HepG2 (cell line): ENCODE measurements at regions not wholly inside any gene's neighbourhood (a gene's known extent, or its start where the extent isn't known, plus 50 kb on each side); places are given as distances from the start of the nearest gene placed in this dataset.
A peak's percentile ranks its signal among the peaks of the same experiment; 100 is the strongest.

Experiments
- FOXP1 ChIP-seq, 2 experiments: fragments of 450-650 bp in 1 of 2; IDR thresholded peaks; 2 replicates each; pipeline ENCODE4 v1.6.1; 2017 to 2018; ENCODE audit warnings: antibody characterized with exemption in 1 of 2
- GTF3A ChIP-seq: sonication (generic); formaldehyde crosslinking; conservative IDR thresholded peaks from 2 replicates; pipeline ENCODE4 v1.4.0; 2020; ENCODE audit warnings: mild to moderate bottlenecking, missing genetic modification reagents
- IRF2 ChIP-seq: IDR thresholded peaks from 2 replicates; pipeline ENCODE4 v1.6.1; 2018; ENCODE audit warnings: missing genetic modification reagents, missing compliant biosample characterization
- MEIS1 ChIP-seq: sonication (generic); formaldehyde crosslinking; IDR thresholded peaks from 2 replicates; pipeline ENCODE4 v1.9.0; 2021; ENCODE audit warnings: mild to moderate bottlenecking, missing genetic modification reagents, moderate library complexity, borderline replicate concordance
- PCBP2 ChIP-seq: fragments of 200-400 bp; formaldehyde crosslinking; optimal IDR thresholded peaks from 2 replicates; pipeline ENCODE3; 2018; ENCODE audit warnings: low read length, low read depth; ENCODE audit not compliant: poor library complexity, severe bottlenecking
- PHF8 ChIP-seq: sonication (generic); formaldehyde crosslinking; IDR thresholded peaks from 2 replicates; pipeline ENCODE4 v1.5.0; 2020; ENCODE audit warnings: missing genetic modification reagents
- RCOR2 ChIP-seq: IDR thresholded peaks from 2 replicates; pipeline ENCODE4 v1.6.1; 2016; ENCODE audit warnings: missing biosample characterization, missing genetic modification reagents
- SALL1 ChIP-seq: sonication (generic); formaldehyde crosslinking; IDR thresholded peaks from 2 replicates; pipeline ENCODE4 v1.8.0; 2022; ENCODE audit warnings: mild to moderate bottlenecking, missing genetic modification reagents
- ZKSCAN8 ChIP-seq: IDR thresholded peaks from 2 replicates; pipeline ENCODE4 v1.6.1; 2016; ENCODE audit warnings: borderline replicate concordance, missing genetic modification reagents, missing compliant biosample characterization
- ZNF12 ChIP-seq: sonication (generic); formaldehyde crosslinking; IDR thresholded peaks from 2 replicates; pipeline ENCODE4 v1.5.0; 2020; ENCODE audit warnings: missing genetic modification reagents
- ZNF557 ChIP-seq: sonication (generic); formaldehyde crosslinking; IDR thresholded peaks from 2 replicates; pipeline ENCODE4 v1.4.0; 2020; ENCODE audit warnings: missing genetic modification reagents
- ZNF878 ChIP-seq: sonication (generic); formaldehyde crosslinking; IDR thresholded peaks from 2 replicates; pipeline ENCODE4 v1.8.1; 2023; ENCODE audit warnings: mild to moderate bottlenecking, missing genetic modification reagents, moderate library complexity
- TF ChIP-seq, protein P1 (sequence below): sonication (generic); formaldehyde crosslinking; IDR thresholded peaks from 2 replicates; pipeline ENCODE4 v1.4.0; 2020; ENCODE audit warnings: missing genetic modification reagents, borderline replicate concordance
- TF ChIP-seq, protein P2 (sequence below): sonication (generic); formaldehyde crosslinking; IDR thresholded peaks from 2 replicates; pipeline ENCODE4 v1.4.0; 2020; ENCODE audit warnings: mild to moderate bottlenecking, missing genetic modification reagents
- TF ChIP-seq, protein P3 (sequence below): IDR thresholded peaks from 2 replicates; pipeline ENCODE4 v1.4.0; 2020; ENCODE audit warnings: mild to moderate bottlenecking, missing genetic modification reagents

DNA sequence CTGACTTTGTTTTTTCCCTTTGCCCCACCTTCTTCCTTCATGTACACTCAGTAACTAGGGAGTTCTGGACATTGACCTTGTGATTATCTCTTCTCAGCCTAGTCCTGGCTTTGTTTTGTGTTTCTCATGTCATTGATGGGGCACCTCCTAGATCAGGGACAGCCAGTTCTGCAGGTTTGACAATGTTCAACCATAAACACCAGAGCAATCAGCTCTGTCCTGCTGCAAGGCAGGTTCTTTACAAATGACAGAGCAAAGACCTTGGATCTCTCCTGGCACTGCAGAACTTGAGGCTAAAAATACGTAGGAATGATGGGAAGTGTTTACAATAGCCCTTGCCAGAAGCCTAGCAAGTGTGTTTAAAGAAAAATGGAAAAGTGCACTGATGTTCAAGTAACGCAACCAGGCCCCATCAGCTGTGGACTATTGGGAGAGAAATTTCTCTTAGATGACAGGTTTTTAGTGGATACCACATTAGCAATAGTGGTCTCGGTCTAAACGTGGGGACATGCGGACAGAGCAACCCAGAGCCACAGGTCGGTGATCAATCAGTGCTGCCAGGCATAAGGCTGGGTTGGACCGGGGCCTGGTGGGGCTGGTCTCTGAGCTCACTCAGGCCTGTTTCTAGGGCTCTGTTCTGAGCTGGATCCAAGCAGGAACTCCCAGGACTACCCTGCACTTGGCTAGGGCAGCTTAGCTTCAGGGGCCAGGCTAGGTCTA is 76.8 kb downstream of the SOWAHC start (continued):
- TF ChIP-seq IRF2 (CRISPR knock-in tag) (peak; percentile 69; the same call in 1 of the 2 replicates), ZNF878 (CRISPR knock-in tag) (peak; percentile 76; the same call in 1 of the 2 replicates), PHF8 (0 out of 2 replicates have a peak, but pooled peaks have one; percentile 1), MEIS1 (peak; percentile 90; the same call in 1 of the 2 replicates), ZNF12 (CRISPR knock-in tag) (peak; percentile 51; the same call in 1 of the 2 replicates), SALL1 (CRISPR knock-in tag) (peak; percentile 88), ZKSCAN8 (CRISPR knock-in tag) (peak; percentile 42; the same call in 1 of the 2 replicates), FOXP1 (IDR thresholded peaks at IDR 0.05) (no peak), FOXP1 (CRISPR knock-in tag; IDR thresholded peaks at IDR 0.05) (peak; percentile 92), ZNF557 (CRISPR knock-in tag) (no peak), PCBP2 (no peak), RCOR2 (peak; percentile 74), GTF3A (CRISPR knock-in tag) (no peak)
- TF ChIP-seq, protein P1, sequence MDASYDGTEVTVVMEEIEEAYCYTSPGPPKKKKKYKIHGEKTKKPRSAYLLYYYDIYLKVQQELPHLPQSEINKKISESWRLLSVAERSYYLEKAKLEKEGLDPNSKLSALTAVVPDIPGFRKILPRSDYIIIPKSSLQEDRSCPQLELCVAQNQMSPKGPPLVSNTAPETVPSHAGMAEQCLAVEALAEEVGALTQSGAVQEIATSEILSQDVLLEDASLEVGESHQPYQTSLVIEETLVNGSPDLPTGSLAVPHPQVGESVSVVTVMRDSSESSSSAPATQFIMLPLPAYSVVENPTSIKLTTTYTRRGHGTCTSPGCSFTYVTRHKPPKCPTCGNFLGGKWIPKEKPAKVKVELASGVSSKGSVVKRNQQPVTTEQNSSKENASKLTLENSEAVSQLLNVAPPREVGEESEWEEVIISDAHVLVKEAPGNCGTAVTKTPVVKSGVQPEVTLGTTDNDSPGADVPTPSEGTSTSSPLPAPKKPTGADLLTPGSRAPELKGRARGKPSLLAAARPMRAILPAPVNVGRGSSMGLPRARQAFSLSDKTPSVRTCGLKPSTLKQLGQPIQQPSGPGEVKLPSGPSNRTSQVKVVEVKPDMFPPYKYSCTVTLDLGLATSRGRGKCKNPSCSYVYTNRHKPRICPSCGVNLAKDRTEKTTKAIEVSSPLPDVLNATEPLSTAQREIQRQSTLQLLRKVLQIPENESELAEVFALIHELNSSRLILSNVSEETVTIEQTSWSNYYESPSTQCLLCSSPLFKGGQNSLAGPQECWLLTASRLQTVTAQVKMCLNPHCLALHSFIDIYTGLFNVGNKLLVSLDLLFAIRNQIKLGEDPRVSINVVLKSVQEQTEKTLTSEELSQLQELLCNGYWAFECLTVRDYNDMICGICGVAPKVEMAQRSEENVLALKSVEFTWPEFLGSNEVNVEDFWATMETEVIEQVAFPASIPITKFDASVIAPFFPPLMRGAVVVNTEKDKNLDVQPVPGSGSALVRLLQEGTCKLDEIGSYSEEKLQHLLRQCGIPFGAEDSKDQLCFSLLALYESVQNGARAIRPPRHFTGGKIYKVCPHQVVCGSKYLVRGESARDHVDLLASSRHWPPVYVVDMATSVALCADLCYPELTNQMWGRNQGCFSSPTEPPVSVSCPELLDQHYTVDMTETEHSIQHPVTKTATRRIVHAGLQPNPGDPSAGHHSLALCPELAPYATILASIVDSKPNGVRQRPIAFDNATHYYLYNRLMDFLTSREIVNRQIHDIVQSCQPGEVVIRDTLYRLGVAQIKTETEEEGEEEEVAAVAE (CRISPR knock-in tag) = peak; percentile 69; the same call in 1 of the 2 replicates
- TF ChIP-seq, protein P2, sequence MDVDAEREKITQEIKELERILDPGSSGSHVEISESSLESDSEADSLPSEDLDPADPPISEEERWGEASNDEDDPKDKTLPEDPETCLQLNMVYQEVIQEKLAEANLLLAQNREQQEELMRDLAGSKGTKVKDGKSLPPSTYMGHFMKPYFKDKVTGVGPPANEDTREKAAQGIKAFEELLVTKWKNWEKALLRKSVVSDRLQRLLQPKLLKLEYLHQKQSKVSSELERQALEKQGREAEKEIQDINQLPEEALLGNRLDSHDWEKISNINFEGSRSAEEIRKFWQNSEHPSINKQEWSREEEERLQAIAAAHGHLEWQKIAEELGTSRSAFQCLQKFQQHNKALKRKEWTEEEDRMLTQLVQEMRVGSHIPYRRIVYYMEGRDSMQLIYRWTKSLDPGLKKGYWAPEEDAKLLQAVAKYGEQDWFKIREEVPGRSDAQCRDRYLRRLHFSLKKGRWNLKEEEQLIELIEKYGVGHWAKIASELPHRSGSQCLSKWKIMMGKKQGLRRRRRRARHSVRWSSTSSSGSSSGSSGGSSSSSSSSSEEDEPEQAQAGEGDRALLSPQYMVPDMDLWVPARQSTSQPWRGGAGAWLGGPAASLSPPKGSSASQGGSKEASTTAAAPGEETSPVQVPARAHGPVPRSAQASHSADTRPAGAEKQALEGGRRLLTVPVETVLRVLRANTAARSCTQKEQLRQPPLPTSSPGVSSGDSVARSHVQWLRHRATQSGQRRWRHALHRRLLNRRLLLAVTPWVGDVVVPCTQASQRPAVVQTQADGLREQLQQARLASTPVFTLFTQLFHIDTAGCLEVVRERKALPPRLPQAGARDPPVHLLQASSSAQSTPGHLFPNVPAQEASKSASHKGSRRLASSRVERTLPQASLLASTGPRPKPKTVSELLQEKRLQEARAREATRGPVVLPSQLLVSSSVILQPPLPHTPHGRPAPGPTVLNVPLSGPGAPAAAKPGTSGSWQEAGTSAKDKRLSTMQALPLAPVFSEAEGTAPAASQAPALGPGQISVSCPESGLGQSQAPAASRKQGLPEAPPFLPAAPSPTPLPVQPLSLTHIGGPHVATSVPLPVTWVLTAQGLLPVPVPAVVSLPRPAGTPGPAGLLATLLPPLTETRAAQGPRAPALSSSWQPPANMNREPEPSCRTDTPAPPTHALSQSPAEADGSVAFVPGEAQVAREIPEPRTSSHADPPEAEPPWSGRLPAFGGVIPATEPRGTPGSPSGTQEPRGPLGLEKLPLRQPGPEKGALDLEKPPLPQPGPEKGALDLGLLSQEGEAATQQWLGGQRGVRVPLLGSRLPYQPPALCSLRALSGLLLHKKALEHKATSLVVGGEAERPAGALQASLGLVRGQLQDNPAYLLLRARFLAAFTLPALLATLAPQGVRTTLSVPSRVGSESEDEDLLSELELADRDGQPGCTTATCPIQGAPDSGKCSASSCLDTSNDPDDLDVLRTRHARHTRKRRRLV = no peak
- TF ChIP-seq, protein P3, sequence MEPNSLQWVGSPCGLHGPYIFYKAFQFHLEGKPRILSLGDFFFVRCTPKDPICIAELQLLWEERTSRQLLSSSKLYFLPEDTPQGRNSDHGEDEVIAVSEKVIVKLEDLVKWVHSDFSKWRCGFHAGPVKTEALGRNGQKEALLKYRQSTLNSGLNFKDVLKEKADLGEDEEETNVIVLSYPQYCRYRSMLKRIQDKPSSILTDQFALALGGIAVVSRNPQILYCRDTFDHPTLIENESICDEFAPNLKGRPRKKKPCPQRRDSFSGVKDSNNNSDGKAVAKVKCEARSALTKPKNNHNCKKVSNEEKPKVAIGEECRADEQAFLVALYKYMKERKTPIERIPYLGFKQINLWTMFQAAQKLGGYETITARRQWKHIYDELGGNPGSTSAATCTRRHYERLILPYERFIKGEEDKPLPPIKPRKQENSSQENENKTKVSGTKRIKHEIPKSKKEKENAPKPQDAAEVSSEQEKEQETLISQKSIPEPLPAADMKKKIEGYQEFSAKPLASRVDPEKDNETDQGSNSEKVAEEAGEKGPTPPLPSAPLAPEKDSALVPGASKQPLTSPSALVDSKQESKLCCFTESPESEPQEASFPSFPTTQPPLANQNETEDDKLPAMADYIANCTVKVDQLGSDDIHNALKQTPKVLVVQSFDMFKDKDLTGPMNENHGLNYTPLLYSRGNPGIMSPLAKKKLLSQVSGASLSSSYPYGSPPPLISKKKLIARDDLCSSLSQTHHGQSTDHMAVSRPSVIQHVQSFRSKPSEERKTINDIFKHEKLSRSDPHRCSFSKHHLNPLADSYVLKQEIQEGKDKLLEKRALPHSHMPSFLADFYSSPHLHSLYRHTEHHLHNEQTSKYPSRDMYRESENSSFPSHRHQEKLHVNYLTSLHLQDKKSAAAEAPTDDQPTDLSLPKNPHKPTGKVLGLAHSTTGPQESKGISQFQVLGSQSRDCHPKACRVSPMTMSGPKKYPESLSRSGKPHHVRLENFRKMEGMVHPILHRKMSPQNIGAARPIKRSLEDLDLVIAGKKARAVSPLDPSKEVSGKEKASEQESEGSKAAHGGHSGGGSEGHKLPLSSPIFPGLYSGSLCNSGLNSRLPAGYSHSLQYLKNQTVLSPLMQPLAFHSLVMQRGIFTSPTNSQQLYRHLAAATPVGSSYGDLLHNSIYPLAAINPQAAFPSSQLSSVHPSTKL = peak; percentile 90
